Activated naive CD8-positive, alpha-beta T cell treated with anti-CD3 and anti-CD28 coated beads, Interleukin-2, amount 50 U/mL, for 16 hours (primary cell): ENCODE measurements at regions not wholly inside any gene's neighbourhood (a gene's known extent, or its start where the extent isn't known, plus 50 kb on each side); places are given as distances from the start of the nearest gene placed in this dataset.
"Not testable (repeated sequence)": the region's sequence is repeated elsewhere in the genome, so short reads cannot be mapped to it uniquely, and the experiment has no call there.

ENCODE experiments used
- DNase-seq: peaks from one replicate; pipeline ENCODE4 v3.0.0-alpha.2; 2020; ENCODE audit warnings: low read depth, low spot score

DNA sequence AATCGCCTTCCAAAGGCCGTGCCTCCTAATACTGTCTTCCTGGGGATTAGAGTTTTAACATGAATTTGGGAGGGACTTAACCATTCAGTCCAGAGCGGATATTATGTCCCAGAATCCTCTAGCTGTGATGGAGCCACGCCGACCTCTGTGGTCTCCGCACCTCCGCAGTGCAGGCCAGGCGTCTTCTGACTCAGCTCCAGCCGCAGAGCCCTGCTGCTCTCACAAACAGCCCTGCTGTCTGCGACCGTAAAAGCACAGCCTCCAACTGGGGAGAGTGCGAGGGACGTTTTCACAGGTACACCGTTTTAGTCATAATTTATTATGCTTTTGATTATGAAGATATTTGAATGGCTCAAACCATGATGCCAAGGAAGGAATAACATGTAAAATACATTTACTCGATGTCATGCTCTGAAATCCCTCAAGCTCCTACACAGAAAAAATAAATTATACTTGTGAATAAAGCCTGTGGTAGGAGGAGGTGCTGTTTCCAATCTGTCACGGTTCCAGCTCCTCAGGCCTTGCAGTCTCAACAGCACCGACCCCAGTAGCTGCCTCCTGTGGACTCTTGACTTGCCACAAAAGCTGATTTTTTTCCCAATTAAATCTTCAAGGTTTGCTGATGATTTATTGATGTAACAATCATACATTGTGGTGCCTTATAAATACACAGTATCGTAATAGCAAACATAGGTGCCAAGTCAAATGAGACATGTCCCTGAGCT is 353.6 kb upstream of the FRG1 start:
- not testable (repeated sequence) for DNase-seq

DNA sequence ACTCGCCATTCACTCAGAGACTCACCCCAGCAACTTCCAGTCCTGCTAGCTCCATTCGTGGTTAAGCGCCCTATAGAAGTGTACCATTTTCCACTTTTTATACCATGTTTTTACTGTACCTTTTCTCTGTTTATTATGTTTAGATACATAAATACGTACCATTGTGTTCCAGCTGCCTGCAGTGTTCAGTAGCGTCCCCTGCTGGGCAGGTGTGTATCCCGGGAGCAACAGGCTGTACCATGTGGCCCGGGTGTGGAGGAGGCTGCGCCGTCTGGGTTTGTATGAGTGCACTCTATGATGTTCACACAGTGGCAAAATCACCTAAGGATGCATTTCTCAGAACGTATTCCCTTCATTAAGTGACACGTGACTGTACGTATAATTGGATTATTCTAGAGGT is 351.5 kb upstream of the FRG1 start:
- DNase-seq, result not testable (repeated sequence)

DNA sequence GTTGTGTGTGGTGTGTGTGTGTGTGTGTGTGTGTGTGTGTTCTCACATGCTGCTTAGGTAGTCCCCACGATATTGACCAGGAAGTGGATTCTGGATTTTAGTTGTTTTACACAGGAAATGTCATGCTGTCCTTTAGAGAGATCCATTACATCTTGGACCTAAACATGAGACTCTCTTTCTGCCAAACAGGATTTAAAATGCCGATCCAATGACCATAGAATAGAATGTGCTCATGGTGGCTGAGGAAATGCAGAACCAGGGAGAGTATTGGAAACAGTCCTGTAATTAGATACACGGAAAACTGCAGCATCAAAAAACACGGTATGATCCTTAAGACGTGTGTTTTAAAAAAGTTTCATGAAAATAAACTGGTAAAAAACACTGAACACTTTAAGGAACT is 347.8 kb upstream of the FRG1 start:
- no peak for DNase-seq

DNA sequence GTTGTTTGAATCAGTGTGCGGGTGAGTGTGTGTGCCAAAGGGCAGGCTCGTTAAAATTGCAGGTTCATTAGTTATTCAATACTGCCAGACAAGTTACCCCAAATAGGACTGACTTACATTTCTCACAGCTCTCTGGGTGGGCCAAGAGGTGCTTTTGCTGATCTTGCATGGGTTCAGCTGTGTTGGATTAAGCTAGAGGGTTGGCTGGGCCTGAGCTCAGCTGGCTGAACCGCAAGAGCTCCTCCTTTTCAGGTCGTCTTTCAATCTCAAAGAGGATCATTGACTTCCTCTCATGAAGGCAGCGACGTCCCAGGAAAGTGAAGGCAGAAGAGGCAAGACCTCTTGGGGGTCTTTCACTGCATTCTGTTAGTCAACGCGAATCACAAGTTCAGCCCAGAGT is 343.3 kb upstream of the FRG1 start:
- no peak for DNase-seq

DNA sequence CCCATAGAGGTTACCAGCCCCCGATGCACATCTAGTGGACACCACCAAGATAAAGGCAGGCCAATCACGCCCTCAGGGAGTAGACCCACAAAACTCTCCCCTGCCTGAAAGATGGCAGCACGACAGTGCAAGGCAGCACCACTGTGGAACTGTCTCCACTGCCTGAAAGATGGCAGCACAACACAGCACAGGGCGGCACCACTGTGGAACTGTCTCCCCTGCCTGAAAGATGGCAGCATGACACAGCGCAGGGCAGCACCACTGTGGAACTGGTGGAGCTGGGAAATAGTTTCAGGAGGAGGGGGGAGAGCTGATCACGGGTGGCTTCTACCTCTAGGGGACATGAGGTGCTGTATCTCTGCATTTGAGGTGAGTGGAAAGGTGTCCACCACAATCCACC is 340.4 kb upstream of the FRG1 start:
- DNase-seq, result no peak

DNA sequence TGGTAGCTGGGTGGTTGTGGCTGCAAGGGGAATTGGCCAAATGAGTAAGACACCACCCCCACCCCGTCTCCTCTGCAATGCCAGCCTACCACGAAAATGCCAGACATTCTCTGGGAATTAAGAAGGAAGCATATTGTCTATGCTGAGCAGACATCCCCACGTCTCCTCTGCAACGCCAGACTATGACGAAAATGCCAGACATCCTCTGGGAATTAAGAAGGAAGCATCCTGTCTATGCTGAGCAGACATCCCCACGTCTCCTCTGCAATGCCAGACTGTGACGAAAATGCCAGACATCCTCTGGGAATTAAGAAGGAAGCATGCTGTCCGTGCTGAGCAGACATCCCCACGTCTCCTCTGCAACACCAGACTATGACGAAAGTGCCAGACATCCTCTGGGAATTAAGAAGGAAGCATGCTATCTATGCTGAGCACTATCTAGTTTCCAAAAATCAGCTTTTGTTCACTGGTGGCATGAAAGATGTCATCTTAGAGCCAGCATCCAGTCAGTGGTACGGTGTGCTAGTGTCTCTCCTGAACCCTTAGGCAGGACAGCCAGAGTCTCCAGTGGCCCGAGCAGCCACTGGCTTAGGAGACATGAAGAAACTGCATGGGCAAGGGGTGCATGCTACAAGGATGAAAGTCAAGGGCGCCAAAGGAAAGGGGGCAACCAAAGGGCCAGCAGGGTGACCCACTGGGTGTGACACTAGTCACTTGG is 339.8 kb upstream of the FRG1 start:
- no peak for DNase-seq

DNA sequence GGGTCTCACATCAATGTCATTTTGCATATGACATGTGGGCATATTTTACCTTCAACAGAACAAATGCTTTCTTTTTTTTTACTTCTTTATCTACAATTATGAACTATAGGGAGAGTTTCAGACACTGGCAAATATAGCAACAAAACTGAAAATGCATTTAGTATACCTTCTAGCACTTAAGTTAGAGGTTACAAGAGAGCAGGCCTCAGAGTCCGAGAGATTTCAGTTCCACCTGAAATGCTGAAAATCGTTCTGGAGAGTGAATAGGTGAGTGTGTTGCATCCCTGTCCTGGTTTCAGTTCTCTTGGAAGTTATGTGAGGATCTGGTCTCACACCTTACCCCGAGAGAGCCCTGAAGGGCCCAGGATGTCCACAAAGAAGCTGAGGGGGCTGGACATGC is 337.8 kb upstream of the FRG1 start:
- not testable (repeated sequence) for DNase-seq

DNA sequence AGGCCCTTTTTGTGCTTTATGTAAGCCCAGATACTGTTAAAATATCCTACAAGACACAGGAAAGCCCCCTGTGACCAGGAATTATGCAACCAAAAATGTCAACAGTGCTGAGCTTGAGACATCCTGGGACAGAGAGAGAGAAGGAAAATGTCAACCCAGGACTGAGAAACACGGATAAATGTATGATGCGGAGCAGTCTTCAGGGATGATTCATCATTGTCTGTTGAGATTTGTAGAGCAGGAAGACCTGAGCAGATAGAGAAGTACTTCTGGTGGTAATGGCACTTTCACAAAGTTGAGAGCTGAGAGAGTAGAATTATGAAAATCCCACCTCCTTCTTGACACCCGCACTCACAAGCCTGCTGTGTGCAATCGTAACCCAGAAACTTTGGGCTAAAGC is 330.1 kb upstream of the FRG1 start:
- not testable (repeated sequence) for DNase-seq

DNA sequence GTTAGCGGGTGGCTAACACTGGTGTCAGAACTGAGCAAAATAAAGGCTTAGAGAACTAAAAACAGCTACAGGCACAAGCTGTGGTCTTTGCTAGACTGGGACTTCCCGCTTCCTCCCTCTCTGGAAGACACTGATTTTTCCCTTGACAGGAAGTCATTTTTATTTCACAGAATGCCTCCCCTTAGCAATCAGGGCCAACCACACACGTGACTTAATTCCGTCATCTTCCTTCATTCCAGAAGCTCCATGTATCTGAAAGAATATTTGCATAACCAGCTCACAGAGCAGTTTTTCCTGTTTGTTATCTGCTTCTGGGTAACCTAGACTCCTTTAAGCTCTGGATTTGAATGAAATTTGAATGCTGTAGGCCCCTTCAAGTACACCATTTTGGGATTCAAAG is 327.5 kb upstream of the FRG1 start:
- no peak for DNase-seq

DNA sequence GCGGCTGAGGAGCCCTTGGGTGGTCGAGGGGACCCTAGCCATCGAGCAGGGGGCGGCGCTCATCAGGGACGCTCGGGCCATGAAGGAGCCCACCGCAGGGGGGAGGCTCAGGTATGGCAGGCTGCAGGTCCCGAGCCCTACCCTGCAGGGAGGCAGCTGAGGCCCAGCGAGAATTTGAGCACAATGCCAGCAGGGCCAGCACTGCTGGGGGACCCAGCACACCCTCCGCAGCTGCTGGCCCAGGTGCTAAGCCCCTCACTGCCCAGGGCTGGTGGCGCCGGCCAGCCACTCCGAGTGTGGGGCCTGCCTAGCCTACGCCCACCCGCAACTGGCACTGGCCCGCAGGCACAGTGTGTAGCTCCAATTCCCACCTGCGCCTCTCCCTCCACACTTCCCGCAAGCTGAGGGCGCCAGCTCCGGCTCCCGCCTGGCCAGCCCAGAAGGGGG is 325.4 kb upstream of the FRG1 start:
- no peak for DNase-seq

DNA sequence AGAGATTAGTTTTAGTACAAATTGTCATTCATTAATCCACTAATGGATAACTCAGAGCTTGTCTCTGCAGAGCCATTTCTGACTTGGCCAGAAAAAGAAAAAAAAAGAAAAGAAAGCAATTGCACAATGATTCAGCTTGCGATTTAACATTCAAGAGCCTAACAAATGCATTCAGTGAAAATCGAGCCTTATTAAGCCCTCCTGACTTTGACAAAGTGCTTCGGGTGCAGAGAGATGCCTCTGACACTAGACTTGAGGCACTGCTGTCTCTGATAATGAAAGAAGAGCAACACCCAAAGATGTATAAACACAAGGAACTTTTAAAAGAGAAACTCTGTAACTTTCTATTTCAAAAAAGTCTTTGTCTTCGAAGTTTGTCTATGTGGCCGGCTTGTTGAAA is 322.9 kb upstream of the FRG1 start:
- DNase-seq, result not testable (repeated sequence)

DNA sequence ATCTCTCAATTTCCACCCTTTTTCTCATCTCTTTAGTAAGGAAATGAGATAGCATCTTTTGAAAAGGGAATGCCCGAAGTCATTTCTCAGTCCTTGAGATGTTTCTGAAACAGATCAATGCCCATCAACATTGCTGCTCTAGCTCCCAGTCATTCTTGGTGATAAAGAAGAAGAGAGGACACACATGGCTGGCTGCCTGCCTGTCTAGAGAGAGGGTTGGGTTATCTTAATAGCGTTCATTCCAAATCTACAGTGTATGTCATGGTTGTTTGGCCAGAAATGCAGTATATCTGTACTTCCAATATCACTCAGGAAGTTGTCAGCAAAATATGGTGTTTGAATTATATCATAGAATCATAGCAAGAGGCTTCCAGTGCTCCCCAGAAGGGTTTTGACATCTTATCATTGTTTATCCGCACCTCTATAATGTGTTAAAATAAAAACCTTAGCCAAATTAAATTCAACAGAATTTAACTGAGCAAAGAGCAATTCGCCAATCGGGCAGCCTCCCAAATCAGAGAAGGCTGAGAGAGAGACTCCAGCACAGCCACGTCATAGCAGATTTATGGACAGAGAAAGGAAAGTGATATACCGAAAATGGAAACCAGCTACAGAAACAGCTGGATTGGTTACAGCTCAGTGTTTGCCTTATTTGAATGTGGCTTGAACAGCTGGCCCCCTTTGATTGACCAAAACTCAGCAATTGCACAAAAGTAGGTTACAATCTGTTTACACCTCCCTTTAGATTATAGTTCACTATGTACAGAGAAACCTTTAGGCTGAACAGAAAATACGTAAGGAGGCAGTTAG is 321.0 kb upstream of the FRG1 start:
- DNase-seq, result not testable (repeated sequence)

DNA sequence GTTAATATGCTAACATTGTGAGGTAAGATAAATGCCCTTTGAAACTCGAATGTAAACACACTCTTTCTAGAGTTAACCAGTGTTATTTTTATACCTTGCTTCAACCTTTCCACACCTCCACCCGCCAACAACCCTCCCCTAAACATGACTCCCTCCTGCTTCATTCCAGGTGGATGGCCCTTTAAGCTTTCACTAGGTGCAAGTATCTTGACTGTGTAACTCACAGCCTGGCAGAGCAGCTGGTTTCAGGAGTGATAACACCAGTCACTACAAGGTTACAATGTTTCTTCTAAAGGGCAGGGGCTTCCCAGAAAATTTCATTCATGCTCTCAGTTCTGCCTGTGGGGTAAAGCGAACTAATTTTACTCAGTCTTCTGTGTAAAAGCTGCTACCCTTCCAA is 318.1 kb upstream of the FRG1 start:
- DNase-seq, result not testable (repeated sequence)

DNA sequence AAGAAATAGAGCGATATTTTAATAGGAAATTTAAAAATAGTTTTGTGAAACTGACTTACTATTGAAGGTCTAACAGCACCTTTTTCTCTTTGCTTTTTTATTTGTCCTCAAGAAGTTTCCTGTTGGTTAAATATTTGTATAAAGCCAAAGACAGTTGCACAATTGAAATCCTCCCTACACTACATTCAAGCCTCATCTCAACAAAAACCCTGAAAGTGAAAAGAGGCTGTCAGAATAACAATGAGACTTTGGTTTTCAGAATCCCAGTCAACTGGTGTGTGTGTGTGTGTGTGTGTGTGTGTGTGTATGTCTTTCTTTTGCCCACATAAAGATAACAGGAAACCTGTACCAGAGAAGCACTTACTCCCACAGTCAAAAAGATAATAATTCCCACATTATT is 313.6 kb upstream of the FRG1 start:
- not testable (repeated sequence) for DNase-seq

DNA sequence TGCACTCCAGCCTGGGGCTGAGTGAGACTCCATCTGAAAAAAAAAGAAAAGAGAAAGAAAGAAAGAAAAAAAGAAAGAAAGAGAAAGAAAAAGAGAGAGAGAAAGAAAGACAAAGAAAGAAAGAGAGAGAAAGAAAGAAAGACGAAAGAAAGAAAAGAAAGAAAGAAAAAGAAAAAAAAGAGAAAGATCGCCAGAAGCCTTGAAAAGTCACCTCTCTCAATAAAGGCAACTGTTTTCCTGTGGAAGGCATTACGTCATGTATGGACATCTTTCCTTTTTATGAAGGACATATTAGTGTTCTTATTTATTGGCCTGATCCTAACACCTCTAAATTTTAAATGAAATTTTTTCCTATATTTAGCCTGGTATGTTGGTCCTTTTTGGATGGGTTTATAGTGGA is 310.9 kb upstream of the FRG1 start:
- DNase-seq, result not testable (repeated sequence)

DNA sequence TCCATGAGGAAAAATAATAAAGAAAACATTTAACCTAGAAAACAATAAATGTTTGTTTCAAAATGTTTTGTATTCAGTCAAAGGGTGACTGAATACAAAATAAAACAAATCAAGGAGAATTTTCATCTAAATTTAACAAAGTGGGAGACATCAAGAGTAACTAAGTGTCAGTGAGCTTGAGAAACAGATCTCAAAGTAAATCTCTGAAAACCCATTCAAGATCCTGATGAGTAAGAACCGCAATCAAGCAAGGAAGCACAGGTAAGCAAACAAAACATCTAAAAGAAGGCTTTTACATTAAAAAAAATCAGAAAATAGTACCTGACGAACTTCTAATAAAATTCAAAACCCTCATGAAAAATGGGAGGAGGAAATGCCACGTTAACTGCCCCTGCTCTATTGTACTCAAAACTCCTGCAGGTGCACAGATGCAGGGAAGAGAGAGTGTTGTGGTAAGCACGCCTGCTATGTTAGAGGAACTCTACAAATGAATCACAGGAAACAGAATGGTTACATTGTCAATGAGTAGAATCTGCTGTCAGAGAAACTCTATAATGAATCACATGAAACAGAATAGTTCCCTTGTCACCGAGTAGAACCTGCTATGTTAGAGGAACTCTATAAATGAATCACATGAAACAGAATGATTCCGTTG is 309.6 kb upstream of the FRG1 start:
- not testable (repeated sequence) for DNase-seq

DNA sequence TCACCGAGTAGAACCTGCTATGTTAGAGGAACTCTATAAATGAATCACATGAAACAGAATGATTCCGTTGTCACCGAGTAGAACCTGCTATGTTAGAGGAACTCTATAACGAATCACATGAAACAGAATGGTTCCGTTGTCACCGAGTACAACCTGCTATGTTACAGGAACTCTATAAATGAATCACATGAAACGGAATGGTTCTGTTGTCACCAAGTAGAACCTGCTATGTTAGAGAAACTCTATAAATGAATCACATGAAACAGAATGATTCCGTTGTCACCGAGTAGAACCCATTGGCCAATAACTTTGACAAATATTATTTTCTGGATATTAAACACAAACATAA is 309.1 kb upstream of the FRG1 start:
- not testable (repeated sequence) for DNase-seq

DNA sequence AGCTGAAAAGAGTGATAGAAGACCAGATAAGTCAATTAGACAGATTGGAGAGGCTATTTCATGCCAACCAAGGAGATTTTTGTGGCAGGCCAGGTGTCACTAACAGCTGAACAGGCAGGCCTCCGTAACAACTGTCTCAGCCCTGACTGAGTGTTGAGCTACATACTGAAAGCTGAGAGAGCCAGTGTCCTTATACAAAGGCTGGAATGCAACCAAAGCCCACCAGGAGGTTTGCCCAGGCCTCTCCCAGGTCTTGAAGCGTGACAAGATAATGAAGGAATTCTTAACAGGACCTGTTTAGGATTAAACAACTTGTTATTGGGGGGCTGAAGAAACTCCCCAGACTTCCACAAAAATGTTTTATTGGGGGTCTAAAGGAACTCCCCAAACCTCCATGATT is 290.2 kb upstream of the FRG1 start:
- not testable (repeated sequence) for DNase-seq

DNA sequence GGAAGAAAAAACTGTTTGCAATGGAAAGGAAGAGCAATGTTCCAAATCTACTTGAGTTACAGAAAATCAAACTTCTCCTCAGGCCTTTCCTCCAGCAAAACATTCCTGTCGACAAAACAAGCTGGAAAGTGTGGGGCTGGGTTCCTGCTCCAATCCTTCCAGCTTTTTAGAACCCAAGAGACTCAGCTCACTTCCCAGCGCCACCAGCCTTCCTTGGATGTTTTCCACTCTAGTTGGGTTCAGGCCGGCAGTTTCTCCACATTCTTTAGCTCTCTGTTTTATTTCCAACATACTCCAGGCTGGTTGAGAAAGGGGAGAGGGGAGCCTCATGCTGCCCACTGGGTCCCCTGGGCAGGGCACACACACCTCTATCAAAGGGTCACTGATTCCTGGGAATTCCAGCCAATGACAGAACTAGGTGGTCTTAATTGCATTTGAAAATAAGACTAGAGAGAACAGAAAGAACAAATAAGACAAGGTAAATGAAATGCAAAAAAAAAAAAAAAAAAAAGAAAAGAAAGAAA is 287.5 kb upstream of the FRG1 start:
- DNase-seq, result not testable (repeated sequence)

DNA sequence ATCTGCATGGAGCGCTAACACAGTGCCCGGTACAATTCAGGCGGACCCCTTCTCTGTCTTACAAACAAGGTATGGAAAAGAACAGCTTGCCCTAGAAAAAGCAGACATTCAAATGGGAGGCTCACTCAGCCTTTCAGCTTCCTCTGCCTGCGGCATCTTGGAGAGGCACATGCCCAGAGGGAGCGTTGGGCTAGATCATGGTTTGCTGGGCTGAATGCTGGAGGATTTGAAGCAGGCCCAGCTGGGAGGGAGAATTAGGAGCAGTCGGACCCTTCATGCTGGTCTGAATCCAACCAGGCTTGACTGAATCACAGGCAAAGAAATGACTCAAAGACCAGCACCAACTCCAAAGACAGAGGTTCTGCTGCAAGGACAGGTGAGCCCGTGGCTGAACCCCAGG is 286.7 kb upstream of the FRG1 start:
- DNase-seq, result not testable (repeated sequence)

DNA sequence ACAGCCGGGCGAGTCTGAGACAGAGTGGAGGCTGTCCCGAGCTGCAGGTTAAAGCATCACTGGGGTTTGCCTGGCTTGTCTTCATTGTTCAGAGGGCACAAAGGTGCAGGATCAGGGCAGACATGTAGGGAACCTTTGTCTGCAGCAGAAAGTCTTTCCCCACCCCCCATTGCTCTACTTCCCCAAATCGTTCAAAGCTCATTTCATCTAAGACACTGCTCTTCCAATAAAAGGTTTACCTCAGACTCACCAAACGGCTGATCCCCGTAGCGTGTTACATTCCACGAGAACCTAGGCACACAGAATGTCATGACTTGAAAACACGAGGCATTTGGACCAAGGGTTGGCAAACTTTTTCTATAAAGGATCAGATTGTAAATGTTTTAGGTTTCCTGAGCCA is 286.3 kb upstream of the FRG1 start:
- DNase-seq, result not testable (repeated sequence)

DNA sequence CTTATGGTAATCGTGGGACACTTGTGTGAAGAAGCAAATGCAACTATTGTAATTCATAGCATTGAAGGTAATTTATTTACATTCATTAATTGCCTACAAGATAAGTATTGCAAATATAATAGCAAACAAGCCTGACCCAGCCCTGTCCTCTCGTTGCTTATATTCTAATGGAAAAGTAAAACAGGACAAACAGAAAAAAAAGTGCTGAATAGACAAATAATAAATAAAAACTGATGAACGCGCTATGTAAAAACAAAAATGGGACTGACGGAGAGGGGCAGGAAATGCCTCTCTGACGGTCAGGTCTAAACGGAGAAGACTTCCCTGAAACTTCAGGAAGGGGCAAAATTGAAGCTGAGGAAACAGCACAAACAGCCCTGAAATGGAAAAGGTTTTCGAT is 284.9 kb upstream of the FRG1 start:
- DNase-seq, result not testable (repeated sequence)
